ENCODE measurements at regions not wholly inside any gene's neighbourhood (a gene's known extent, or its start where the extent isn't known, plus 50 kb on each side); places are given as distances from the start of the nearest gene placed in this dataset.

GRCh38 chr19:30118221-30118620 is 176.2 kb downstream of the URI1 start:
- Histone ChIP-seq H3K36me3 (ENCODE audit: insufficient read depth, low read length) (no peaks in the 10 kb centered on the region), H3K9me3 (ENCODE audit: low read length) (no peaks in the 10 kb centered on the region), H3K9me2 (ENCODE audit: low read depth, low read length) (no peaks in the 10 kb centered on the region), H3K4me3 (ENCODE audit: low read depth, low read length, poor library complexity, severe bottlenecking) (no peak overlapping the region), H3K79me2 (ENCODE audit: insufficient read depth, low read length) (no peaks in the 10 kb centered on the region), H3K9ac (ENCODE audit: low read length) (no peak overlapping the region), H3K27me3 (ENCODE audit: insufficient read depth, low read length) (no peaks in the 10 kb centered on the region), H3K27ac (ENCODE audit: low read depth, low read length, poor library complexity, severe bottlenecking) (no peak overlapping the region), H3K4me1 (ENCODE audit: insufficient read depth, low read length, severe bottlenecking) (no peaks in the 10 kb centered on the region), H3F3A (ENCODE audit: insufficient read depth, low read length) (no peaks in the 10 kb centered on the region), H4K20me1 (ENCODE audit: insufficient read depth, low read length) (no peaks in the 10 kb centered on the region), H2AFZ (ENCODE audit: low read length) (no peak overlapping the region), H3K4me2 (ENCODE audit: low read length) (no peak overlapping the region)
- TF ChIP-seq EZH2 (IDR thresholded peaks at IDR 0.05; ENCODE audit: borderline replicate concordance, low read length): no peak
- no peak for TF ChIP-seq CTCF (IDR thresholded peaks at IDR 0.05; ENCODE audit: low read length)

GRCh38 chr19:30118760-30119159 is 176.7 kb downstream of the URI1 start:
- H3K9me2 ChIP-seq (ENCODE audit: low read depth, low read length): no peaks in the 10 kb centered on the region
- no peaks in the 10 kb centered on the region for H3F3A ChIP-seq (ENCODE audit: insufficient read depth, low read length)
- H3K27me3 ChIP-seq (ENCODE audit: insufficient read depth, low read length): no peaks in the 10 kb centered on the region
- no peaks in the 10 kb centered on the region for H3K4me1 ChIP-seq (ENCODE audit: insufficient read depth, low read length, severe bottlenecking)
- no peaks in the 10 kb centered on the region for H3K9me3 ChIP-seq (ENCODE audit: low read length)
- no peak for TF ChIP-seq CTCF (IDR thresholded peaks at IDR 0.05; ENCODE audit: low read length)
- no peak for TF ChIP-seq EZH2 (IDR thresholded peaks at IDR 0.05; ENCODE audit: borderline replicate concordance, low read length)
- H3K79me2 ChIP-seq (ENCODE audit: insufficient read depth, low read length): no peaks in the 10 kb centered on the region
- H3K9ac ChIP-seq (ENCODE audit: low read length): no peak overlapping the region
- no peak overlapping the region for H3K27ac ChIP-seq (ENCODE audit: low read depth, low read length, poor library complexity, severe bottlenecking)
- H3K4me3 ChIP-seq (ENCODE audit: low read depth, low read length, poor library complexity, severe bottlenecking): no peak overlapping the region
- H4K20me1 ChIP-seq (ENCODE audit: insufficient read depth, low read length): no peaks in the 10 kb centered on the region
- H2AFZ ChIP-seq (ENCODE audit: low read length): no peak overlapping the region
- H3K36me3 ChIP-seq (ENCODE audit: insufficient read depth, low read length): no peaks in the 10 kb centered on the region
- H3K4me2 ChIP-seq (ENCODE audit: low read length): no peak overlapping the region

GRCh38 chr19:30119180-30119908 is 177.3 kb downstream of the URI1 start:
- no peak overlapping the region for H3K9ac ChIP-seq (ENCODE audit: low read length)
- no peaks in the 10 kb centered on the region for H3K4me1 ChIP-seq (ENCODE audit: insufficient read depth, low read length, severe bottlenecking)
- no peaks in the 10 kb centered on the region for H3K9me3 ChIP-seq (ENCODE audit: low read length)
- no peak overlapping the region for H3K27ac ChIP-seq (ENCODE audit: low read depth, low read length, poor library complexity, severe bottlenecking)
- H3K79me2 ChIP-seq (ENCODE audit: insufficient read depth, low read length): no peaks in the 10 kb centered on the region
- H3K27me3 ChIP-seq (ENCODE audit: insufficient read depth, low read length): no peaks in the 10 kb centered on the region
- no peaks in the 10 kb centered on the region for H3F3A ChIP-seq (ENCODE audit: insufficient read depth, low read length)
- H3K4me3 ChIP-seq (ENCODE audit: low read depth, low read length, poor library complexity, severe bottlenecking): no peak overlapping the region
- H4K20me1 ChIP-seq (ENCODE audit: insufficient read depth, low read length): no peaks in the 10 kb centered on the region
- H3K36me3 ChIP-seq (ENCODE audit: insufficient read depth, low read length): no peaks in the 10 kb centered on the region
- no peak overlapping the region for H2AFZ ChIP-seq (ENCODE audit: low read length)
- TF ChIP-seq CTCF (IDR thresholded peaks at IDR 0.05; ENCODE audit: low read length) (no peak), EZH2 (IDR thresholded peaks at IDR 0.05; ENCODE audit: borderline replicate concordance, low read length) (no peak)
- no peak overlapping the region for H3K4me2 ChIP-seq (ENCODE audit: low read length)
- no peaks in the 10 kb centered on the region for H3K9me2 ChIP-seq (ENCODE audit: low read depth, low read length)
